Cardiac septum (tissue), 1 donor: ENCODE measurements at regions not wholly inside any gene's neighbourhood (a gene's known extent, or its start where the extent isn't known, plus 50 kb on each side); places are given as distances from the start of the nearest gene placed in this dataset.
"Not testable (repeated sequence)": the region's sequence is repeated elsewhere in the genome, so short reads cannot be mapped to it uniquely, and the experiment has no call there.

Experiments
- DNase-seq: peaks from one replicate; pipeline ENCODE4 v3.0.0-alpha.2; 2020; ENCODE audit warnings: low spot score
- intact Hi-C: fragments of 100-400 bp; cut with DNase I; formaldehyde crosslinking; loops from one replicate; pipeline ENCODE4 v1.14.0; 2022
- donor health status: DM: no; HTN: no; CAD: no.

GRCh38 chr13:99749271-99750019 lies 222.1 kb downstream of the ZIC5 start:
- intact Hi-C loops = no loop called here
- no peak for DNase-seq

DNA sequence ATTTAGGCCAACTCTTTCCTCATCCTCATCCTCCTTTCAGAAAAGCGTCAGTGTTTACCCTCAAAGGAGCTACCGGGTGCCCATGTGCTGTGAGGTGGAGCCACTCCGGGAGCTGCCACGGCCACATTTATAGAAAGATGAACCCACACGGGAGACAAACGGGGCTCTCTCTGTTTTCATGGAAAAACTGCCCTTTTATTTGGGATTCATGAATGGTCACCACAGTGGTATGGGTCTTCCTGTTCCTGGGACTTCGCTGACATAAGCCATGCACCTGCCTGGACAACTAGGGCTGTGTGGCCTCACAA lies 224.2 kb downstream of the ZIC5 start:
- DNase-seq = no peak
- intact Hi-C loops = no loop called here

GRCh38 chr13:99746637-99747402 lies 224.7 kb downstream of the ZIC5 start:
- intact Hi-C loops = no loop called here

GRCh38 chr13:99743094-99743493 lies 228.5 kb downstream of the ZIC5 start:
- no peak for DNase-seq
- intact Hi-C loops = no loop called here

More at GRCh38 chr13:99746637-99747402, 224.7 kb downstream of the ZIC5 start:
- DNase-seq = no peak

- DNase-seq = no peak
- intact Hi-C loops = no loop called here
Measured at GRCh38 chr13:99741960-99742359, 229.6 kb downstream of the ZIC5 start.

DNA sequence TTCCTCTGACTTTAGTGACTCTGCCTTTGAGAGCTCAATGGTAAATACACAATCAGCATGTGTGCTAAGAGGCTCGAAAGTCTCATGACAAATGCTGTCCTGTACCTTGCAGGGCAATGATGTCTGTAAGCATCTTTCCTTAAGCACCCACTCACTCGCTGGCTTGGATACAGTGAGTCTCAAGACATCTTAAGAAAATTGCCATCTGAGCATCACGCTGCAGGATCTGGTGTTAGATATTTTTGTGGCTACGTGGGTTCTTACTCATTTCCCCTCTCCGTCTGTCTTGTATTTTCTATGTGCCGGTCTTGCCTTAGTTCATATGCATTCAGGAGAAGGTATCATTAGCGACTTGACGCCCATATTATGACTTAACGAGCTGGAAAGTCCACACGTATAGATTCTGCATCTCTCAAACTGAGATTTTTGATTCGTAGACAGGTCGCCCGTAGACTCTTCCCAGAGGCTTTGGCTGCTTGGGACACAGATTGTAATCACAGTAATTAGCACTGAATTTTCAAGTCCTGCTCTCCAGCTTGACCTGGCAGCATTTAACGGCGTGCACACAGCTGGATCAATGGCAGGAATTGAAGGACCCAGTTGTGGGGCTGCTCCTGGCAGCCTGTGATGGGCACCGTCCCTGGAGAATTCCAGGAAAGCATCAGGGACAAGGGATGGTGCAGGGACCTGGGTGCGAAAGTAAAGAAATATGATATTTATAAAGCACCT lies 231.2 kb downstream of the ZIC5 start:
- intact Hi-C loops = no loop called here
- DNase-seq = no peak

- intact Hi-C loops = no loop called here
- DNase-seq = no peak
Measured at GRCh38 chr13:99738626-99739025, 232.9 kb downstream of the ZIC5 start.

GRCh38 chr13:99737481-99738245 lies 233.9 kb downstream of the ZIC5 start:
- DNase-seq = no peak
- intact Hi-C loops = no loop called here

DNA sequence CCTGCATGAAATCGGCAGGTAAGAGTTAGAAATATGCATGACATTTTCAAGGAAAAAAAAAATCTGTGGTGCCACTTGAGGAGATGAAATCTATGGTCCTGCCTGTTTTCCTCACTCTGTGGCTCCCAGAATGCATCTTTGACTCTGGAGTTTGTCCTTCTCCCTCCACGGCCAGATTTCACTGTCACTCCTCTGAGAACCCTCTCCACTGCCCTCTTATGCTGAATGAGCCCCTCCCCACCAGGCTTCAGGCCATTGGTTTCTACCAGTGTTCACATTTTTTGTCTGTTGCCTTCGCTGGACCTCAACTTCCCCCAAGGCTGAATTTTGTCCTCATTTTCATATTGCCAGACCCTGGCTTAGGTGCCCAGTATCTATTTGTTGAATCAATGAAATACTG lies 235.0 kb downstream of the ZIC5 start:
- intact Hi-C loops = no loop called here
- no peak for DNase-seq

DNA sequence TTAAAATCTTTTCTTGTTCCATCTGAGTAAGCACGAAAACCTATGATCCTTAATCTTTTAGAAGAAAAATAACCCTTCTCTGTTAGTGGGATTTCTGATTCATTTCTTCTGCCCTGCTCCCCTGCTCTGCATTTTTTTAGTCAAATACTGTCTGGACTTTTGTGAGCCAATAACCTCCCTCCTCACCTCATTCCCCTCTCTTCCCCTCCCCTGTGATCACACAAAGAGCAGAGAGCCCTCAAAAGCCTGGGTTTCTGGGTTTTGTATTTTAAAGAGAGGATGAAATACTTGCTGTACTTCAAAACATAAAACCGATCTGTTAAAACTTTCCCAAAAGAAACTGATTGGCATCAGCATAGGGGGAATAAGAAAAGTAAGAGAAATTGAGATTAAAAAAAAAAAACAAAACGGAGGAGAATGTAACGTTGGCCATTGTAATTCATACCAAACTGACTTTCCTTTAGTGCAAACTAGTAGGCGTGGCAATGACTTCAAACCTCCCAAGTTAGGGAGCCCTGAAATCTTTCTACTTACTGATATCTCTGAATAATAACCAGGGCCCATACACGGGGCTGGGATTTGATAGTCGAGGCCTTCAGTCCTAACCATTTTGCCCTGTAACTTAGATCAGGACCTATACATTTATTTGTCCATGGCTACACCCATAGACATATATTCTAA lies 232.9 kb downstream of the TM9SF2 start:
- no peak for DNase-seq
- intact Hi-C loops = no loop called here

- intact Hi-C loops = no loop called here
- DNase-seq = no peak
Measured at GRCh38 chr13:99733346-99733745, 232.1 kb downstream of the TM9SF2 start.

- intact Hi-C loops = no loop called here
- no peak for DNase-seq
Measured at GRCh38 chr13:99731747-99732146, 230.5 kb downstream of the TM9SF2 start.

DNA sequence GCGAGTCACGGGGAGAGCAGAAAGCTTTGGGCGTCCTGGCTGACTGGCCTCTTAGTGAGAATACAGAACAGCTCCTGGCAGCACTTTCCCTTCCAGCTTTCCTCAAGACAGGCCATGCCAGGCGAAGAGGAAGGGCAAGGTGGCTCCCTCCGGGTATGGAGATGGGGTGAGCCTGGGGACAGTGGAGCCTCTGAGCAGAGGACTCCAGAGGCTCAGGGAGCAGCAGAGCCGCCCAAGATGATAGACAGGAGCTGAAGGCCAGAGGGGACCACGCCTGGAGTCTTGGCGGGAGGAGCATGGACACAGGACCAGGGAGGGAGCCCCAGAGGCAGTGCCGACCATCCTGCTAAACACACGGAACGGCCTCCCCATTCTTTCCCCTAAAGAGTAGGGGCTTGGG lies 229.1 kb downstream of the TM9SF2 start:
- DNase-seq = no peak
- intact Hi-C loops = no loop called here

GRCh38 chr13:99729745-99730144 lies 228.5 kb downstream of the TM9SF2 start:
- intact Hi-C loops = no loop called here
- DNase-seq = no peak

GRCh38 chr13:99727651-99728050 lies 226.4 kb downstream of the TM9SF2 start:
- DNase-seq, intact Hi-C loops: not testable (repeated sequence)

- DNase-seq = no peak
- intact Hi-C loops = no loop called here
Measured at GRCh38 chr13:99726282-99726894, 225.1 kb downstream of the TM9SF2 start.

DNA sequence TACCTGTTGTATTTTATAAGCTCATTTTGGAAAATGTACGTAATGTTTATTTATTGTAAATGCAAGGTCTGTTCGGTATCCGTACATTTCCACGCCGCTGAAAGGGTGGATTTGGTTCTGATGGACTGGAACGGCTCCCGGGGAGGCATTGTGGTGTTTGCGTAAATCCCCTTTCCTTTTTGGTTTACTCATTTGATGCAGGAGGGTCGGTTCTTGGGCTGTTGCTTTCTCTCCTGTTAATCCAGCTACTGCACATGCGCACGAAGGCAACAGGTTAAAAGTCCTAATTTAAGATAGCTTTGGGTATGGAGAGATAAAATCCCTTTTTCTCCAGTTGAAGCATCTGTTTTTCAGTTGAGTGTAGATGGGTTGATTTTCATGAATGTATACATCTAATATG lies 224.4 kb downstream of the TM9SF2 start:
- intact Hi-C loops = no loop called here
- no peak for DNase-seq

DNA sequence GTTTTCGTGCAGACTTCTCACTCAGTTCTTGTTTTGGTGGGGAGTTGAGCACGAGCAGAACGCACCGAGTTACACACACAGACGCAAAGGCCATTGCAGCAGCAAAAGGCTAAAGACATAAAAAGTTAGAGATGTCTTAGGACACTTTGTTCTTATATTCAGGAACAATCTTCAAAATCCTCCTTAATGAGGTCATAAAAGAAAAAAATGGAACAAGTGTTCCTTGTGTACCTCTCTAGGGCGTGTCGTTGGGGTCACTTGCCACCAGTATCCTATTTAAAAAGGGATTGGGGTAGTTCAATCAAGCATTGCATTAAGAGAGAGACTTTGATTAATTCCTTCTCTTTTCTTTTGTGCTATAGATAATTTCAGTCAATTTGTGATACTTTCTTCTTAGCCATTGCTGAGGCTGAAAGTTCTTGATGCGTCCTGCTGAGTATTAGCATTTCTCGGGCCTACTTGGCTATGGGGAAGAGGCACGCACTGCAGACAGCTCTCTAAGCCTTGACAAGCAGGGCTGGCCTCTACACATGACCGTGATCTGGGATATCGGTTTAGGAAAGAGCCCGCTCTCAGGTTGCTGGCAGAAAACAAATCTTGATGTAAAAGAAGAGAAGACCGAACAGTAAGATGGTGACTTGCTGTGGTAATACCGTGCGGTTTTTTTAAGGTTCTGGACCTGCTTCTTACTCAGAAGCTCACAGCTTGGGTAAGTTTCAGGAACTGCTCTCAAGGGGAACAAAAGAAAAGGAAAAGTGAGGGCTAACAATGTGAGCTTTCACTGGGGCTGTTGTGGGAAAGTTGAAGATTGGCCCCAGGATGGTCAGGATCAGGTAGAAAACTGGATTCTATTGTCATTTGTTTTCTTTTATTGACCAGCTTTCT lies 223.6 kb downstream of the TM9SF2 start:
- no peak for DNase-seq
- intact Hi-C loops = no loop called here
